ENCODE measurements at regions not wholly inside any gene's neighbourhood (a gene's known extent, or its start where the extent isn't known, plus 50 kb on each side); places are given as distances from the start of the nearest gene placed in this dataset.

DNA sequence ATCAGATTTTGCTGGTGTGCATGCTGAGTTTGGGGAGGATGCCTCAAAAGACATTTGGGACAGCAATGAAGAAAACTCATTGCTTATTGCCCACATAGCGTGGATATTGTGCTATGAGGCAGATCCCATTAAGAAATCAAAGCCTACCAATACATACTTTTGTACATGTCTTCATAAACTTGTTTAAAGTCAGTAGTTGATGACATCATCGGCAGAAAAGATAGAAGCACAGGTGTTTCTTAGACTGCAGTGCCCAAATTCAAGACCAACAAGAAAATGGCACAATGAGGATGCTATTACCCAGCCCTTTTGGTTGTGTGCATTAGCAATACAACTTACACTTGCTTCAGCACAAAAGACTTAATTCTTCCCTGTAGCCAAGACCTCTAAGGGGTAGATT, 428.7 kb upstream of the RARB start:
- no peak overlapping the region for H3K27ac ChIP-seq
- WGBS, 2 donors: 70 to 84% methylated on average over 2 of the region's 2 CpGs

DNA sequence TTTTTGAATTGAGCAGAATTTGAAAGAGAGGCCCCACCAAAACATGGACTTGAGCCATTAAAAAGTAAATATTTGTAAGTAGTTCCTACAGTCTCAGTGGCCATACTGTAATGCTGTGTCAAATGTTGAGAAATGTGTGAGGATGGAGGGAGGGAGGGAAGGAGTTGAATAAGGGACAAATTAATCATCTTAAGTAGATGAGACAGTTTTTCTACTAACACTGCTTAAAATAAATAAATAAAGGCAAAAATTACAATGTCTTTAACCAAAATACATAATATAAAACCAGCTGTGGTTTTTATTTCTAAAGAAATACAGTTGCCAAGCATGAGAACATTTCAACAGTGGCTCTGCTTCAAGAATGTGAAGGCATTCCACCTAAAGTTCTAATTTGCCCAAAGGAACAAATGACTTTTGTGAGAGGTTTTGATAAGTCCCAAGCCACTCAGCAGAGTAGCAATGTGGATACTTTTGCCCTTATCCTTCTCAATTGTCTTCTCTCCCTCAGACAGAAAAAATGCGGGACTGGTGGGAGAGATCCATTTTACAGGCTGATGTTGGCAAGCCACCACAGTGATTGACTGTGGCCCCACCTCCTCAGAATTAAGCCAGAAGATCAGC, 427.0 kb upstream of the RARB start:
- Histone ChIP-seq H3K27ac (no peak overlapping the region), H3K27me3 (no peaks in the 10 kb centered on the region), H3K4me1 (no peaks in the 10 kb centered on the region), H3K36me3 (replicated peaks in 1 of 2; ENCODE audit: insufficient read depth in 1 of 2, low read depth in 2 of 2) (no peaks in the 10 kb centered on the region), H3K4me3 (no peak overlapping the region), H3K9me3 (no peaks in the 10 kb centered on the region)
- DNase-seq (no peak), ATAC-seq (no peak)
- TF ChIP-seq POLR2A (IDR thresholded peaks at IDR 0.05): no peak
- TF ChIP-seq, protein P1, sequence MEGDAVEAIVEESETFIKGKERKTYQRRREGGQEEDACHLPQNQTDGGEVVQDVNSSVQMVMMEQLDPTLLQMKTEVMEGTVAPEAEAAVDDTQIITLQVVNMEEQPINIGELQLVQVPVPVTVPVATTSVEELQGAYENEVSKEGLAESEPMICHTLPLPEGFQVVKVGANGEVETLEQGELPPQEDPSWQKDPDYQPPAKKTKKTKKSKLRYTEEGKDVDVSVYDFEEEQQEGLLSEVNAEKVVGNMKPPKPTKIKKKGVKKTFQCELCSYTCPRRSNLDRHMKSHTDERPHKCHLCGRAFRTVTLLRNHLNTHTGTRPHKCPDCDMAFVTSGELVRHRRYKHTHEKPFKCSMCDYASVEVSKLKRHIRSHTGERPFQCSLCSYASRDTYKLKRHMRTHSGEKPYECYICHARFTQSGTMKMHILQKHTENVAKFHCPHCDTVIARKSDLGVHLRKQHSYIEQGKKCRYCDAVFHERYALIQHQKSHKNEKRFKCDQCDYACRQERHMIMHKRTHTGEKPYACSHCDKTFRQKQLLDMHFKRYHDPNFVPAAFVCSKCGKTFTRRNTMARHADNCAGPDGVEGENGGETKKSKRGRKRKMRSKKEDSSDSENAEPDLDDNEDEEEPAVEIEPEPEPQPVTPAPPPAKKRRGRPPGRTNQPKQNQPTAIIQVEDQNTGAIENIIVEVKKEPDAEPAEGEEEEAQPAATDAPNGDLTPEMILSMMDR (IDR thresholded peaks at IDR 0.05): no peak
- 50 to 69% methylated on average over 1 of the region's 1 CpG for WGBS, 2 donors
- intact Hi-C loops (cut with DNase I): no loop called here

More for the DNA sequence above, 428.7 kb upstream of the RARB start:
- Histone ChIP-seq H3K27me3 (no peaks in the 10 kb centered on the region), H3K9me3 (no peaks in the 10 kb centered on the region), H3K36me3 (replicated peaks in 1 of 2; ENCODE audit: insufficient read depth in 1 of 2, low read depth in 2 of 2) (no peaks in the 10 kb centered on the region), H3K4me3 (no peak overlapping the region), H3K4me1 (no peaks in the 10 kb centered on the region)
- TF ChIP-seq, protein P1 (IDR thresholded peaks at IDR 0.05): no peak
- TF ChIP-seq POLR2A (IDR thresholded peaks at IDR 0.05): no peak
- ATAC-seq (no peak), DNase-seq (no peak)
- intact Hi-C loops (cut with DNase I): no loop called here

DNA sequence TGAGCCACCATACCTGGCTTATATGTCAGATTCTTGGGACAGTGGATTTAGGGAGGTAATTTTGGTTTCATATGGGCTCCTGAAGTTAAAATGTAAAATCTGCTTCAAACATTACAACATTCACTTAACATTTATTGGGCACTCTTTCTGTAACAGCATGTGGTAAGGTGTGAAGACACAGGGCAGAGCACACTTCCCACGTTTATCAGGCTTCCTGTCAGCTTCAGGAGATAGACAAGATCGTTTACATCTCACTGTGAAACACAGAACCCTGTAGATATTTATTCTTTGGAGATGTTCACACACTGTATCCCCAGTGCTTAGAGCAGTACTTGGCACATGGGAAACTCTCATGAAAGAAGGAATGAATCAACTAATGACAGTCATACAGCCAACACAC, 426.0 kb upstream of the RARB start:
- WGBS, 2 donors: 16 to 26% methylated on average over 2 of the region's 2 CpGs
- no peaks in the 10 kb centered on the region for H3K9me3 ChIP-seq
- TF ChIP-seq POLR2A (IDR thresholded peaks at IDR 0.05): no peak
- TF ChIP-seq, protein P1 (IDR thresholded peaks at IDR 0.05): no peak
- ATAC-seq (no peak), DNase-seq (no peak)
- no peaks in the 10 kb centered on the region for H3K4me1 ChIP-seq
- H3K4me3 ChIP-seq: no peak overlapping the region
- no peak overlapping the region for H3K27ac ChIP-seq
- H3K36me3 ChIP-seq (replicated peaks in 1 of 2; ENCODE audit: insufficient read depth in 1 of 2, low read depth in 2 of 2): no peaks in the 10 kb centered on the region
- H3K27me3 ChIP-seq: no peaks in the 10 kb centered on the region
- intact Hi-C loops (cut with DNase I): no loop called here

DNA sequence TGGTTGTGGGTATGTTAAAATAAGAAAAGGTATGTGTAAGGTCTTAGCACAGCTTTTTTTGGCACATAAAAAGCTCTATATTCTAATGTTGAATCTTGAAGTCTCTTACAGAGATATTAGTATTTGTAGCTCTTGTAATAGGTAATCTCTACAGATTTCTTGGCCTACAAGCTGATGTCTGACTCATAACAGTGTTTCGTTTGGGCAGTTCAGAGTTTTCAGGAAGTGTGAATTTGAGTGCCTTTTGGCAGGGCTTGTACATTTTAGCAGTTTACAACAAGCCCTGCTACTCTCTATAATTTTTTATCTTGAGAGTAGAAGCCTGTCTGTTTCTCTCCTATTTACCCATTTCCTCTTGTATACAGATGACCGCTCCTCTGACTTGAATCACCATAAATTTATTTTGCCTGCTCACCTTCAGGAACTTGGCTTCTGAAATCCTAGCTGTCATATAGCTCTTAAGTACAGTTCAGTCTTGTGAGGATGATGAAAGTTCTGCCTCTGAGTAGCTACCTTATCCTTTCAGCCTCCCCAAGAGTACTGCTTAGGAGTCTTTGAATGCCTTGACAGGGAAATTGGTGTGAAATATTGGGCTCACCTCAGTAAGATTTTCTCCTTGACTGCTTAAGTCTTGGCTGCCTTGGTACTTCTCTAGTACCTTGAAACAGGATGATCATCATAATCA, 419.9 kb upstream of the RARB start:
- TF ChIP-seq, protein P1 (IDR thresholded peaks at IDR 0.05): no peak
- TF ChIP-seq POLR2A (IDR thresholded peaks at IDR 0.05): no peak
- intact Hi-C loops (cut with DNase I): no loop called here
- 43 to 51% methylated on average over 2 of the region's 2 CpGs for WGBS, 2 donors
- H3K27me3 ChIP-seq: no peaks in the 10 kb centered on the region
- no peak overlapping the region for H3K27ac ChIP-seq
- H3K4me3 ChIP-seq: no peak overlapping the region
- no peaks in the 10 kb centered on the region for H3K9me3 ChIP-seq
- H3K4me1 ChIP-seq: no peaks in the 10 kb centered on the region
- H3K36me3 ChIP-seq (replicated peaks in 1 of 2; ENCODE audit: insufficient read depth in 1 of 2, low read depth in 2 of 2): no peaks in the 10 kb centered on the region
- DNase-seq (peak in 1 of 4 donors; percentile 21), ATAC-seq (no peak)

DNA sequence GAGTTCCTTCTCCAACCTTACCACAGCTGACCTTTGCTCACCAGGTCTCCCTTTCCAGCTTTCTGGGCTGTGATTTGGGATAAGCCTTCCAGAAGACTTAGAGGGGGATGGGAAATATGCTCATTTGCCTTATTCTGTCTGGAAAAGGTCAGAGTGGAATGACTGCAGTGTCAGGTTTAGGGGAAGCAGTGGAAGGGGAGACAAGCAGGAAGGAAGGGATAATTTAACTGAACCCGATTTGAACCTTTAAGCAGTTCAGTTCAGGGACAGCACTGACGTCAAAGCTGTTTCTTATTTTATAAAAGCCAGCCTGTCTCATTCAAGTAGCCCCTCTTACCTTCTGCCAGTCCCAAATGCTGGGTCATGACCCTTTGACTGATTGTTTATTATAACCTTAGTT, 418.4 kb upstream of the RARB start:
- no peak for ATAC-seq
- TF ChIP-seq, protein P1 (IDR thresholded peaks at IDR 0.05): no peak
- TF ChIP-seq POLR2A (IDR thresholded peaks at IDR 0.05): no peak
- no peak for DNase-seq
- H3K4me1 ChIP-seq: no peaks in the 10 kb centered on the region
- H3K9me3 ChIP-seq: no peaks in the 10 kb centered on the region
- H3K27ac ChIP-seq: no peak overlapping the region
- no peaks in the 10 kb centered on the region for H3K36me3 ChIP-seq (replicated peaks in 1 of 2; ENCODE audit: insufficient read depth in 1 of 2, low read depth in 2 of 2)
- no peak overlapping the region for H3K4me3 ChIP-seq
- no peaks in the 10 kb centered on the region for H3K27me3 ChIP-seq
- 41 to 58% methylated on average over 2 of the region's 2 CpGs for WGBS, 2 donors
- intact Hi-C loops (cut with DNase I): no loop called here
